Activated CD8-positive, alpha-beta memory T cell treated with anti-CD3 and anti-CD28 coated beads for 24 hours (primary cell): ENCODE measurements at regions not wholly inside any gene's neighbourhood (a gene's known extent, or its start where the extent isn't known, plus 50 kb on each side); places are given as distances from the start of the nearest gene placed in this dataset.

Source experiments
- DNase-seq: peaks from one replicate; pipeline ENCODE4 v3.0.0-alpha.2; 2020

DNA sequence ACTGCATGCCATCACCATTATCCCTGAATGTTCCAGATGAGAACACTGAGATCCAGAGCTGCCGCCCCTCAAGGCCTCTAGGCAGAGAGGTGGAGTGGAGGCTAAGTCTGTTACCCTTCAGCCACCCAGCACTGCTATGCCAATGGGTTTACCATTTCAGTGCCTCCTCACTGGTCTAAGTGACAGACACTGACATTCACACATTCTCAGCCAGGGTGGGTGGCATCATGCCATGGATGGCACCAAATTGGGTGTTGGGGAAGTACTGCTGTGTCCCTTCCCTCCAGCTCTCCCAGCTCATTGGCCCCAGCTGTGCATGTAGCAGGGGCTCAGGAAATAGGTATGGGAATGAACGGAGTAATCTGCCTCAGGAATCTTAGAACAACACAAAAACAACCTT is 96.8 kb upstream of the PLET1 start:
- DNase-seq, result no peak

DNA sequence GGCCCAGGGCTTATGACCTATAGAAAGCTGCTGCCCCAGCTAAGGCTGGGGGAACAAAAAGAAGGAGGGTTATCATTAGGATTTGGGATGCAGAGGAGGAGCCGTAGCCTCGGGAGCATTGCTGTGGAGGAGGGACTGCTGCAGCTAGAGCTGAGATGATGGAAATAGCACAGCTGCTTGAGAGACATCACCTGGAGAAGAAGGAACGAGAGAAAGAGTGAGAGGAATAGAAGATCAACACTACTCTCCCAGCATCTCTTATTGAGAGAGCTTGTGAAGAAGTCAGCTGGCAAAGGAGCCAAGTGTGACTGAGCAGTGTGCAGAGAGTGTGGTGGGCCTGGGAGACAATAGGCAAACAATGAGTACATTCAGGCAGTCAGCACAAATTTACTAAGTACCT is 100.7 kb upstream of the PLET1 start:
- DNase-seq, result no peak

DNA sequence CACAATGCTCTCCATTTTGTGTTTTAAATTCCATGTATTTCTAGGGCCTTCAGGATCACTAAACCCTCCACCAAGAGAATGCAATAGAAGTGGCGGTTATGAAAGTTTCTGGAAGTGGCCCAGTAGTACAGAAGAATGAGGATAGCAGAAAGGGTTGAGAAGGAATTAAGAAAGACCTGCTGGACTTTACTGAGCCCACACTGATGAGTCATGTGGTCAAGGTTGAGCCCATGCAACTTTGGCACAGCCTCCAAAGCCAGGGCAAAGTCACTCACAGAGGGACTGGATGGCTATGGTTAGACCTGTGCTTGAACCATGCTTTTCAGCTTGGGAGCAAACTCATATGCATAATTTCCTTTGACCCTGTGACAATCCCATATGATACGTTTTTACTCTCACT is 102.9 kb upstream of the PLET1 start:
- DNase-seq, result no peak

DNA sequence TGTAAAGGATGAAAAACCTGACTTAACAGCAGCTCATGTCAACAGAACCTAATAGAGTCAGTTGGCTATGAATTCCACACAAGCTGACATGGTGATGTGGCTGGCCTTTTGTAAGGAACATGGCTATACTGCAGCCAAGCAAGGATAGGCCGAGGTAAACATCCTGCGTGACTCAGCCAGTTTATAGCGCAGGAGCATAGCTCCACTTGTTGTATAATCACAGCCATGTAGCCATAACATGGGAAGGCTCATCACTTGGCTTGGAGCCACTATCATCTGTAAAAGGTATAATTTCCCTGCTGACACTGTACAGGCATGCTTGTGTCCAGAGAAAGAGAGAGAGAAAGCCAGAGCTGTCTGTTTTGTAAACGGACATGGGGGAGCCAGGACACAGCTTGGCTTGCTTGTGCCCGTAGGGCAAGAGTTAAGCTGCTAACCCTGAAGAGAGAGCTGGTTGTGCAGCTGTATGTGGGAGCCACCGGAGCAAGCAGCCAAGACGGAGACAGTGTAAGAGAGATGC is 104.4 kb upstream of the PLET1 start:
- DNase-seq, result no peak

DNA sequence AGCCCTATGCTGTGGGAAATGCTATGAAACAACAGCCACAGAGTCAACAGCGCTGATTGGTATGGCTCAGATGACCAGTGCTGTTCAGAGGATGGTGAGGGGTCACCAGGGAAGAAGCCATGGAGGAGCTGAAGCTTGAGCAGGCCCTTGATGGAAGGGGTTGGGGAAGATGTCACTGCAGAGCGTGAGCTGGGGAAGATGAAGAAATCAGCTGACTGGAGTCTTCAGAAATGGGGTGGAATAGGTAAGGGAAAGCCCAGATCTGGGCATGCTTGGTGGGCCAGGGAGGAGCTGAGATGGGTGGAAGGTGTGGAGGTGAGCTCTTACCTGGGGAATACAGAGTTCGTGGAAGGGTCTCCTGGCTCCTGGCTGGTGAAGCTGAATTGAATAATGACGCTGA is 105.4 kb upstream of the PLET1 start:
- no peak for DNase-seq

- DNase-seq, result no peak
These were observed 106.1 kb upstream of the PLET1 start for GRCh38 chr11:112366777-112367176.

- no peak for DNase-seq
These were observed 106.8 kb upstream of the PLET1 start for GRCh38 chr11:112367461-112367860.

- no peak for DNase-seq
These were observed 107.2 kb upstream of the PLET1 start for GRCh38 chr11:112367895-112368294.

DNA sequence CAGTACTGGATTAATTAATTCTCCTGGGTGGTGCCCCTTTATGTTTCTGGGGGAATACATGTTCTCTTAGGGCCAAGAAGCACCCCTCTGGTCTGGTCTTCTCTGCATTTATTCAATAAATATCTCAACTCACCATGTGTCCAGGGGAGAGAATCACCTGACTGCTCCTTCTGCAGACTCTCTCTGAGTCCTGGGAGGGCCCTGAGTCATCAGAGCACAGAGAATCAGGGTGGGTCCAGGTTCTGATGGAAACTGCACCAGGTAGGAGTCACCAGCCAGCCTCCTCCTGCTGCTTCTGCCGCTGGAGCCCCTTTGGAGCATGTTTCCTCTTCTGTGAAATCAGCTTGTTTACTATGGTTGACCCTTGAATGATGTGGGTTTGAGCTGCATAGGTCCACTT is 107.7 kb upstream of the PLET1 start:
- no peak for DNase-seq

- DNase-seq, result no peak
These were observed 108.7 kb upstream of the PLET1 start for GRCh38 chr11:112369374-112369773.

DNA sequence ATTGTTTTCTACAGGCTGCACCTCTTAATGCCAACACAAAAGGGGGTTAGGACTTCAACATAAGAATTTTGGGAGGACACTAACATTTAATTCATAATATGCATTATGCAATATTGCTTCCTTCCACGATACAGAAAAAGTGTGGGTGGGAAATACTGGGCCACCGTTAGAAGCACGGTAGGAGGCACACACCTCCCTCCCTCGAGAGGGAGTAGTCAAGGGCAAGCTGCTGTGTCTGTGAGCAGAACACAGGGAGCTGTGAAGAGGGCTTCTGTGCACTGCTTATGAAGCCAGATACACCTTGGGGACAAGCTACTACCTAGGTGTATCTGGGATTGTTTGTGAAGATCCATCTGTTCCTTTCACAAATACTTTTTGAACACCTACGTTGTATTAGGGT is 109.3 kb upstream of the PLET1 start:
- DNase-seq, result no peak

DNA sequence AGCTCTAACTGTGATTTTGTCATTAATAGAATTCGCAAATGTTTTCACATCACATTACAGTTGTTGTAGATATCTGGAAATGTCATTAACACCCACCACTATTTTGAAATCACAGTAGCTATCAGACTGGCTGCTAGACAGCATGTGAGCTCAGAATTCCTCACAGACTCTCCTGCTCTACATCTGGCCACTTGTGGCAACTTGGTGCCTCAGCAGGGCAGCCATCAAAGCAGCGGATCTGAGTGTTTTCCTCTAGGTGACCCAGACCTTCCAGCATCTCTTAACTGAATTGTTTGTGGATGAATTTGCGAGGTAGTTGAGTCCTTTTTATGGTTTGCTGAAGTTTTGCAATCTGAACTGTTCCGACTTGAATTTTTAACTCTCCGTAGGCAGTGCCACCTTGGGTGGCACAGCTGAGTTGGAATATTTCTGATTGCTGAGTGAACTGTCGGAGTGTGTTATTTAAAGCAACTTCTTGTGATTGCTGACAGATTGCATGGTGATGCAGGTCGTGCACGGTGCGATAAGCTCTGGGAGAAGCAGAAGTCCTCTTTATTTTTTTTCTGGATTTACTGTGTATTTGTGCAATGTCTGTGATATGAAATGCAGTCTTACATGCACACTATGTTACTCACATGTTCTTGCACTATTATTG is 114.0 kb upstream of the PLET1 start:
- DNase-seq, result no peak

- no peak for DNase-seq
These were observed 117.3 kb upstream of the PLET1 start for GRCh38 chr11:112377946-112378345.

- no peak for DNase-seq
These were observed 119.8 kb upstream of the PLET1 start for GRCh38 chr11:112380464-112380863.

DNA sequence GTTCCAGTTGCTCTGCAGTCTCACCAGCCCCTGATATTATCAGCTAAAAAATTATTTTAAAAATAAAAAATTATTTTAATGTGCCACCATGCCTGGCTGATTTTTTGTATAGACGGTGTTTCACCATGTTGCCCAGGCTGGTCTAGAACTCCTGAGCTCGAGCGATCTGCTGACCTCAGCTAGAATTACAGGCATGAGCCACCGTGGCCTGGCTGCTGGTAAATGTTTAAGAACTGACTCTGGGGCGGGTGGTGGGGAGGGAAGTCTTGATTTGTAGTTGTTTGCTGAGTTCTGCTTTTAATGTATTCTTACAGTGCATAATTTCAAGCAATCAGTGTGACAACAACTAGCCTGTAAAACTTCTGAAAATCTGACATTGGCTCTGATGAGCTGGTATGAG is 120.9 kb upstream of the PLET1 start:
- DNase-seq, result no peak

GRCh38 chr11:112382561-112382960 is 121.9 kb upstream of the PLET1 start:
- DNase-seq, result no peak

- no peak for DNase-seq
These were observed 127.8 kb upstream of the PLET1 start for GRCh38 chr11:112388496-112388895.

DNA sequence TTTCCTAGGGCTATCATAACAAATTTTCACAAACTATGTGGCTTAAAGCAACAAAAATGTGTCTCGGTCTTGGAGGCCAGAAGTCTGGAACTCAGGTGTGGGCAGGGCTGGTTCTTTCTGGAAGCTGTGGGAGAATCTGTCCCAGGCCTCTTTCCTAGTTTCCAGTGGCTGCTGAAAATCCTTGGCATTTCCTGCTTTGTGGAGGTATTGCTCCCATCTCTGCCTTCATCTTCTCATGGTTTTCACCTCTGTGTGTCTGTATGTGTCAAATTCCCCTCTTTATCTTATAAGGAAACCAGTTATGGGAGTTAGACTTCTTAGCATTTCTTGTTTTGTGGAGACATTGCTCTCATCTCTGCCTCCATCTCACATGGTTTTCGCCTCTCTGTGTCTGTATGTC is 130.4 kb upstream of the PLET1 start:
- no peak for DNase-seq

GRCh38 chr11:112392904-112393303 is 132.2 kb upstream of the PLET1 start:
- no peak for DNase-seq

DNA sequence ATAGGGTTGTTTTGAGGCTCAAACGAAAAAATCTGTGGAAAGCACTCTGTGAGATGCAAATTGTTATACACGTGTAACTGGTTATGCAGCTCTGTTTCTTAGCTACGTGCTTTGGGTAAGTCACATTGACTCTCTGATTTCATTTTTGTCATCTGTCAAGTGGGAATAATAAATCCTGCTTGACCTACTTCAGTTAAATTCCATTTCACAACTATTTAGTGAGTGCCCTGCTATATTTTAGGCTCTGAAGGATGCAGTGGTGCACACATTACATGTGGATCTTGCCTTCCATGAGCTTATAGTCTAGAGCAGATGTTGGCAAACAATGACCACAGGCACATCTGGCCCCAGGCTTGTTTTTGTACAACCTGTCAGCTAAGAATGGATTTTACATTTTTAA is 133.6 kb upstream of the PLET1 start:
- no peak for DNase-seq

DNA sequence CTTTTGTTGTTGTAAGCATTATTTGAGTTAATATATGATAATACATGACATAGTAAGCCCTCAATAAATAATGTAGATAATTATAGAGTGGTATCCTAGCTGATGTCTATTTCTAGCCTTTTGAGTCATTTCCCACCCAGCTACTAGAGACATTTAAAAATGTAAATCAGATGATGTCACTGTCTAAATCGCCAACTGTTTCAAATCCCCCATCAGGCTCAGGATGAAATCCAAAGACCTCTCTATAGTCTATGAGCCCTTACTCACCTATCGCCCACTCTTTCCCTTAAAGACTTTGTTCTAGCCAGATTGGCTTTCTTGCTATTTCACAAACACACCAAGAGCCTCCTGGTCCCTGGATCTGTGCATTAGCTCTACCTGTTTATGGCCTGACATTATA is 135.4 kb upstream of the PLET1 start:
- no peak for DNase-seq

- no peak for DNase-seq
These were observed 138.3 kb upstream of the PLET1 start for GRCh38 chr11:112398798-112399478.

- no peak for DNase-seq
These were observed 139.9 kb upstream of the PLET1 start for GRCh38 chr11:112400476-112401014.

DNA sequence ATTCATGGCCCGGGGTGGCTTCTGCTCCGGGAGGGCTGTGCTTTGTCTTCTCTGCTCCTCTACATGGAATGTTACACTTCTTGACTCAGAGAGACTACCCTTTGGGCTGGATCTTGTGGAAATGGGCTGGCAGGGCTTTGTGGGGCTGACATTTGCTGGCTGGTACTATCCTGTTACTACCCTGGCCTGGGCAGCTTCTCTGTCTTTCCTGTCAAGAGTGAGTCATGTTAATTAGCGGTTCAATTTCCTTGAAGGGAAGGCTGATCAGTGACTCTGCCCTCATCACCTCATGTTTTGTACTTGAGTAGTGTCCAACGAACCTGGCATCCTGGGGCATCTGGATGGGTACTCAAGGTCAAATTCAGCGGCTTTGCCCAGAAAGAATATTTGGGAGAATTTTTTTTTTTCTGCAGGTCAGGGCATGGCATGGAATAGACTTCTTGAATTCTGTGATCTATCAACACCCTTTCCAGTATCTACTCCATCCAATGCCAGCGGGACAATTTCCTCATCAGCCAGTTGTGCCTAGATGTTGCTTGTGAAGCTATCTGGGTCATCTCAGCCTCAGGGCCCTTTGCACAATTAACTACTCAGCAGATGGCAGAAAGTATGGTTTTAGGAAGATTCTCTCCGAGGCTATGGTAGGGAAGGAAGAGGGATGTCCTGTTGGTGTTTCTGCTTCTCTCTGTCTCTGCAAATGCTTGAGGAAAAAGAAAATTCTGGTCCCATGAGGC is 140.5 kb upstream of the PLET1 start:
- DNase-seq, result no peak
